NCI-H1694 treated with DMSO at 0.1 percent for 48 hours (cell line): ENCODE measurements at regions not wholly inside any gene's neighbourhood (a gene's known extent, or its start where the extent isn't known, plus 50 kb on each side); places are given as distances from the start of the nearest gene placed in this dataset.
A peak's percentile ranks its signal among the peaks of the same experiment; 100 is the strongest.

Source experiments
- DNase-seq: peaks from one replicate; lab custom pipeline; 2025; lab: John Stamatoyannopoulos, UW

DNA sequence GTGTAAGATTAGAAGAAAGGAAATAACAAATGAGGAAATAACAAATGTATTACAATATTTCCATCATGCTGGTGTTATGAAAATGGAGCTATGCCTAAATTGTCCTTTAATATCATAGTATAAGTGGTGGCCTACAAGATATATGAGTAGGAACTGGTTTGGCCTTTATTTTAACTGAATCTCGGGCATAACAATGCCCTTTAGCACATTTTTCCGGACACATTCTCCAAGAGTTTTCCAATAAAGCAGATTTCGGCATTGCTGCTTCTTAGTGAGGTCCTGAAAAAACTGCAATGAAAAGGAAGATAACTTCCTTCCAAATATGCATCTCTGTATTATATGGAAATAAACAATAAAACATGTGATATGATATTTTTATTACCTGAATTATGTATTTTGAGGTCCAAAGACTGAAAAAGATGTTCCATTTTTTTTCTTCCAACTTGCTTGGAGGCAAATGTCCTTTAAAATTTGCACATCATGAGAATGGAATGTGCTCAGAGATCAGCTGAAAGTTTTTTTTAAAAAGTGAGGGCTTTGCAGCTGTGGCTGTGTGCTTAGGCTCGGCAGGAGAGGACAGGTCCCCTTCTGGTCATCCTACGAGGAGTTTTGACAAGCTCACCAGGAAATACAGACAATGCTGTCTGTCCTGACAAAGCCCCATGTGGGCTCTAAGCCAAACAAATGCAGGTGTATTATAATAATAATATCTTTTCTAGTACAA, 132.3 kb upstream of the RND3 start:
- DNase-seq = no peak

DNA sequence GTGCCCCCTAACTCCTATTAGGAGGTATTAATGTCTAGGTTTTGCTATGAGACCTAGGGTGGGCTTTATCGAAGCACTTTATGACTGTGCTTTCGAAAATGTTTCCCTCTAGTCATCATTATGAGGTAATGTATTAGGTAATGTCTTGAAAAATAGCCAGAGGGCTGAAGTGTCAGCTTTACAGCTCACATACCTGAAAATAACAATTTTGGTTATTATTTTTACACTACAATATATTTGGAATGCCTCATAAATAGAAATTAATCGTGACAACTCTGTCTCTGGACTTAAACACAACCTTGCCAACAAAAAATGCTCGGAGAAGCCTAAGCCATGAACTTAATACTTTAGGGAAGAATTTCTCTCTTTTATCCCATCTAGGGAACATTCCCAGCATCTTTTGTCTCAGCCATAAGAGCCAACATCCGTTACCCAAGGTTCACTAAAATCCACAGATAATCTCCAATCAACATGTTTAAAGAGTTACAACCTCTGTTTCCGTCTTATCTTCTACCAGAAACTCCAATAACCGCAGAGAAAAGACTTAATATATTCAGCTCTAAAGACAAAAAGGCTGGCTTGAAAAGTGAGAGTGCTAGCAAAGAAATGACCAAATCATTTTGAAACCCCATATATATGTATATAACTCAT, 130.9 kb upstream of the RND3 start:
- DNase-seq = no peak

DNA sequence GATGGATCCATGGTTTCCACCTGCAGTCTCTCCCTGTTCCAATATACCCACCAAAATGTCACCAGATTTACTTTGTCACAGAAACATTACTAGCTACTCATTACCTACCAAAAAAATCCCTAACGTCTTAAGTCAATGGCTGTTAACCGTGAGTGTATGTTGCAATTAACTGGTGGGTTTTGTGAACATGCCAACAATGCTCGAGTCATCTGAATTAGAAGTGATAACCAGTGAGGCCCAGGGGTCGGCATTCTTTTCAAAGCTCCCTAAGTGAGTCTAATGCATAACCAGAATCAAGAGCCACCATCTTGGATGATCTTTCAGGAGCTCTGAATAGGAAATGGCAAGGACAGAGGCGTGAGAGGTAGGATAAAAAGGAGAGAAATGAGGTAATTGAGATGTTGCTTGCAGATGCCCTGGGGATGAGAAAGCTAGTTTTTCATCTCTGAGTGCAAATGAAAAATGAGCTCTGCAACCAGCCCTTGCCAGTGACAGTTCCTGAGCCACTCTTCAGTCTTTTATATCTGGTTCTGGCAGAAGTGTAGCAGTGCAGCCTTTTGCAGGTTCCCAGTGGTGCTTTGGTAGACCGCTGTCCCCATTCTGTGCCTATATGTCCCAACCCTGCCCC, 130.0 kb upstream of the RND3 start:
- DNase-seq = no peak

DNA sequence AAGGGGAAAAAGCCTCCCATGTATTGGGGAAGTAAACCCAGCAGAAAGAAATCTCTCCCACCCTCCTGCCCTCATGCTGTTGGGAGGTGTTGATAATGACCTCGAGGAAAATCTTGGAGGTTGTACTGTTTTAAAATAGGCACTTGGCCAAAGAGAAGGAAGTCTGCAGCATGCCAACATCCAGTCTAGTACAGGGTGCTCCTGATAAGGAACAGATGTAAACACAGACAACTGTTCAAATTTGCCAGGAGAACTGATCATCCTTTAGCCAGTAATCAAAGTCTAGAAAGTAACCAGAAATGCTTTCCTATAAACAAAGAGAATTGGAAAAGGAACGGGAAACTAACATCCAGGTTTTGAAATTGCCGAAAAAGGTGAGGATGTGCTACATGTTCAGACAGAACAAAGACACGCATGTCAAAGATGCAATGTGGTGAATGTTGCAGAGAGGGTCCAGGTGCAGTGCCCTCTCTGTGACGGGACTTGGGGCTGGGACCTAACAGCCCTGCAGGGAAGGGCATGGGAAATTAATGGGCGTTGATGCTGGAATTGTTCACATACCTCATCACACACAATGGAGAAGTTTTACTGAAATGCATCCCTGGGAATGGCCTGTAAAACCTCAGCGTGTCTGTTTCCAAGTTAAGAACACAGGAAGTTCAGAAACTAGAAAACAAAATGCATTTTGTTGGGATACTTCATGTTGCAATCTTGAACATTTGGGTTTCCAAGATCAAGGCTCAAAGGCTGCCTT, 125.7 kb upstream of the RND3 start:
- no peak for DNase-seq

DNA sequence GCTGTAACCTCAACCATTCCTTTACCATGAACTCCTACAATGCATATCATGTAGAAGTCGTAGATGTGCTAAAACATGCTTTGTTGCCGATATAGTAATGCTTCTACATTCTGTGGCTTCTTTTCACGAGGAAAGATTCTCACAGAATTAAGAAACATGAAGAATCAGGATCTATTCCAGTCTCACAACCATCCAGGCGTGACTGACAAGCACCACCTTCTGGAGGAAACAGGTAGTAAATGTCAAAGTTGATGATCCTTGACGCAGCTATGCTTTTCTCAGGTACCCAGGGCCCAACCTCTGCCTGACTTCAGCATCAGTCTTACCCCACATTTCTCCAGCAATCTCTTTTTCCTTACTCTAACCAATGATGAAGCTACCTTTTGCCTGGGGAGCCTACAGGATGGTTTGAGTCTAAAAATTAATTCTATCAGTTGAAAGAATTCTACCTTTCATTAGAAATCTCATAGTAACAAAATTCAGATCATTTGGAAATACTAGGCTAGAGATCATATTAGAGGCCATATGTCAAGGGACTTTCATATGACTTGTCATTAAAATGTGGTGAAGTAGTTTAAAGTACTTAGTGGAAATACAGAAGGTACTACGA, 123.3 kb upstream of the RND3 start:
- DNase-seq = no peak

DNA sequence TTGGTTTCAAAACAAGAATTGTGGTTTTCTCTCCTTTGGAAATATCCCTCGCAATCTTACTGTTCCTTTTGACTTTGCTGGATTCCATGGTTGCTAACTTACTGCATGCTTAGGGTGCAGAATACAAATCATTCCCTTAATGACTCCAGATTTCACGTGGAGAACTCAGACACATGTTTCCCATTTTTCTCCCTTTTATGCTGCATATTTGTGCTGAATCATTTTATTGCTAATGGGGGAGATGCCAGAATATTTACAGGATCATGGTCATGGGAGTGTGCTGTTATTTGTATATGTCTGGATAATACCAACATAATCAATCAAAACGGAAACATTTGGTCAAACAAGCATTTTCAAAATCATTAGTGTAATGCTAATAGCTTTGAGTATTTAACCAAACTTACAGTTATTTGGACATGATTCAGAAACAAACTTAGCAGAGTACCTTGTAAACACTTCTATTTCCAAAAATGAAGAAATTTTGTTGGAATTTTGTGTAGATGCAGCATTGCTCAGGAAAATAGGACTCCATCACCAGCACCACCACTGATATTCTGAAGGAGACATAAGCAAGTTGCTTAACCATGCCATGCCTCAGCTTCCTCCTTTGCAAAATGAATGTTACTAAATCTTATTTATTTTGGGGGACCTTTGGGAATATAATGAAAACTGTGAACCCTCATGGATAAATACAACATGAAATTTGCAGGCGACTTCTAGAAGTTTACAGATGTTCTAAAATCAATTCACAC, 122.5 kb upstream of the RND3 start:
- no peak for DNase-seq

DNA sequence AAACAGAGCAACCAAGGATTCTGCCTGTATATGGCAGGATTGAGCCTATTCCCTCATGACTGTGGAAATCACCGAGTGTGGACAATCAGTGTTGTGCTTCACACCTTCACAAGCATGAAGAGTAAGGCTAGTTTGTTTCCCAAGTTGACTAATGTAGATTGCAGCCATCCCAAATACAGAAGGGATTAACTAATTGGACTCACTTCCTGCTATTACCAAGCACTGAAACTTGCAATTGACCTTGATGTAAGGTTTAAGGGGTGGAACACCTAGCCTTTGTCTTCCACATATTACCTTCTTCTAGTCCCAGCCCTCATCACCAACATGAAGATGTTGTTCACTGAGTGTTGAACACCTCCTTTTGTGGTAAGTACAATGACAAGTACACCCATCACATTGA, 120.9 kb upstream of the RND3 start:
- no peak for DNase-seq

DNA sequence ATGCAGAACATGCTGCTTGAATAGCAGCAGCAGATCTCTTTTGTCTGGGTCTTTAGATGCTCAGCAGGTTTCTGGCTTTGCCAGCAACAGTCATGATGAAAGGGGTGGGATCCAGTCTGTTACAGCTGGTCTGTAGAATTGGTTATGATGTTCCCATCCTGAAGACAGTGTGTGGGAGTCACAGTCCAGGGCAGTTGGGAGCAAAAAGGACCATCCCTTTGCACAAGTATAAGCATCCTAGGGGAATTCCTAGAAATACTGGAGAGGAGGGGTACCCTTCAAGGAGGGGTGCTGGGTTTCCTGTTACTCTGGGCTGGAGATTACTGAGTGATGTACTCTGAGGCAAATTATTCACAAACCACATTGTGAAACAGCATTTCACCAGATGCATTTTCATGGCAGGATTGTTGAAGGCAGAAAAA, 119.9 kb upstream of the RND3 start:
- DNase-seq = no peak

DNA sequence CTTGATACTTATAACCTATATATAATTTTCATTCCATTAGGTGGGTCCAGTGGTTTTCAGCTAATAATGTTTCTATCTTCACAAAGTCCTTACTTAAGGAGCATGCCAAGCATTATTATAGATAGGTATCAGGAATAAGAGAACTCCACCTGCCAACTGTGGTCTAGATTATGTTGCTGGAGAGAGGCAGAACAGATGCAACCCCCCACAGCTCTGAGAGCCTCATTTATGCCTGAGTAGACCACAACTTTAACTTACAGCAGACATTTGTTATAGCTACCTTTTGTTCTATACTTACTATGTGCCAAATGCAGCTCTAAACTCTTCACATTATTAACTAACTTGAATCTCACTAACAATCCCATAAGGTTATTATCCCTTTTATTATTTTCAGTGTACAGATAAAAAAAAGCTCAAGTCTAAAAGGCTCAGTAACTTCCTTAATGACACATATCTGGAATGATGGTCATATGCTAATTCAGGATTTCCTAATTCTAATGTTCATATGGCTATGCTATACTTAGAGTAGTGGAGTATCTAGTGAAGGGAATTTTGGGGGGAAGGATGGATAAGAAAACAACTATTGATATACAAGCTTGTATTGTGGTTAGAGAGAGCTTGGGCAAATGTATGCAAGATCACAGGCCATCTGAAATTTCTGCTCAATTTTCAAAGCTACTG, 119.1 kb upstream of the RND3 start:
- no peak for DNase-seq

DNA sequence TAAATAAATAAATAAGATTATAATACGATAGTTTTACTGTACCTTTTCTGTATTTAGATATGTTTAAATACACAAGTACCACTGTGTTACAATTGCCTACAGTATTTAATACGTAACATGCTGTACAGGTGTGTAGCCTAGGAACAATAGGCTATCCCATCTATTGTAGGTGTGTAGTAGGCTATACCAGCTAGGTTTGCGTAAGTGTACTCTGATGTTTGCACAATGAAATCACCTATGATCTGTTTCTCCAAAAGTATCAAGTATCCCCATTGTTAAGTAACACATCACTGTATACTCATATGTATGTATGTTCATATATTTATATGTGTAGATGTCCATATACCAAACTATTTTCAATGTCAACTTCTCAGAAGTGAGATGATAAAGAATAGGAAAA, 118.2 kb upstream of the RND3 start:
- no peak for DNase-seq

DNA sequence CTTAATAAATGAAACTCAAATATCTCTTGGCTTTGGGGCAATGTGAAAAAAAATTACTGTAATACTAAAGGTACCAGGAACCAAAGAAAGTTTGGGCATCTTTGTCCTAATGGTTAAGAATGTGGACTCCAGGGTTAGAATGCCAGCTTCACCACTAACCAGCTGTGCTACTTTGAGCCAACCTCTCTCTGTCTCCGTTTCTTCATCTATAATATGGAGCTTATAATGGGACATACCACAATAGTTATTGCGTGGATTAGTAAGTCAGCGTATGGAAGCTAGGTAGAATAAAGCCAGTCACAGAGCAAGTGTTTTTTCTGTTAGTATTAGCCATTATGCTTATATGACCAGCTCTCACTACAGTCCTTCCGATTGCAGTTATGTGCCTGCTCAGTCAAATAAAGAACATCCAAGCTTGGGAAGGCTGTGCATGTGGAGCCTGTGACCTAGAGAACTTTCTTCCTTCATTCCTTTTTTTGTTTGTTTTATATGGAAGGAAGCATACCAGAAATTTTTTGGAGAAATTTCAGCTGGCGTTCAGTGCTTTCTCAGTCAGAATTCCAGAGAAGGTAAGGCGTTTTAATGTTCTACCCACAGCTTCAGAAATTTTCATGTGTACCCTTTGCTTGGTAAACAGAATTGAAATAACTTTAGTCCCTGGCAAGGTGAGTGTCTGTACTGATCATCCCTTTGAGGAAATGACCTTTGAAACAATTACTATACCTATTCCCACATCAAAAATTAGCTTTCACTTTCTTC, 114.0 kb upstream of the RND3 start:
- DNase-seq = no peak

DNA sequence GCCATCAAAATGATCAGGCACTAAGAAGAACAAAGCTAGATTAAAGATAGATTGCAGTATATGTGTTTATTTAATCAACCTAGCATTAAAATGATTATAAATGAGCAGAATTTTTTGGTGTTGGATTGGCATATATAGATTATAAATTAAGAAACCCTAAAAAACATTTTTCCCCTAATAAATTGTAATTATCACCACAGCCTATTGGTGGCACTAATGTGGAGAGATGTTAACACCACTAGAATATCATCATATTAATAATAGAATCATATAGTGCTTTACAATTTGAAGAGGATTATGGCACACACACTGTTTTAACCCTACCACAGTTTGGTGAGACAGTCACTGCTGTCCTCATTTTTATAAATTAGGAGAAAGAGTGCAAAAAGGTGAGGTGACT, 112.4 kb upstream of the RND3 start:
- peak; percentile 4 for DNase-seq

DNA sequence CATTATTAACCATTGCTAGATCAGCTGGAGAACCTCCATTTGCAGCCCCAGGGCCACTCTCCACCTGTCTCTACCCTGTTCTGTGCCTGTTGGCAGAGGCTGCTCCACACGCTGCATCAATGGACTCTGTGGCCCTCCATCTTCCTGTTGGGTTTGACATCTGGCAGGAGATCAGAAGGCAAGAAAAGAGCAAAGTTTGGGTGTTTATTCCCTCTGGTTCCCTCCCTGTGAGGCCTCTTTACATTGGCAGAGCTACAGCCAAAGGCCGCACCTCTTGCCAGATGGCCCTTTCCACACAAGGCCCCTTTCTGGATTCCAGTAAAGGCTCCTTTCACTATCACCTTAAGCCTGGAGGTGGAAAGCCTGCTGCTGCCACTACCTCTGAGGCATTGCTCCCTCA, 110.9 kb upstream of the RND3 start:
- no peak for DNase-seq

DNA sequence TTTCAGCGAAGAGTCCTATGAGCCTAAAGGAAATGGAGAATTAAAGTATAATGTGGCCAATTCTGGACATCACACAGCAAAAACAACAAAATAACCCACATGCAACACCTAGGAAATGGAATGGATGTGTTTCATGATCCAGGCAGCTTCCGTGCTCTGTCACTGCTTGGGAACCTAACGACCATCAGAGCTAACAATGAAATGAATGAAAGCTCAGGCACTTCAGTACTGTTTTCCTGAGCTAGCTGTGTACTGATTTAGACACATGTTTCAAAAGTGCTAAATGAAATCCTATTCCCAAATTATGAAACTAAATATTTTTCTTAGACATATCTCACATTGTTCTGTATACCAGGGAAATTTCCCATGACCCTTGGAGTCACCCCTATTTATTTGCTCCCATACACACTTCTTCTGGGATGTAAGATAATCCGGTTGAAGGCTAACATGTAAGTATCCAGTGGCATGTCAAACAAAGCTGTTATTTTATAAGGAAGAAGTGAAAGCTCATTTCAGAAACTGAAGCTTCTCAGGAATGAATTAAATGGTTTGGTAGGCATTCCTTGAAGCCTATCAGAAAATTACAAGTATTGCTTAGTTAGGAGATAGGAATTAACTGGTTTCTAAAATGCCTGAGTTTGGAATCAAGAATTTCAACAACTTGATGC, 108.5 kb upstream of the RND3 start:
- no peak for DNase-seq

DNA sequence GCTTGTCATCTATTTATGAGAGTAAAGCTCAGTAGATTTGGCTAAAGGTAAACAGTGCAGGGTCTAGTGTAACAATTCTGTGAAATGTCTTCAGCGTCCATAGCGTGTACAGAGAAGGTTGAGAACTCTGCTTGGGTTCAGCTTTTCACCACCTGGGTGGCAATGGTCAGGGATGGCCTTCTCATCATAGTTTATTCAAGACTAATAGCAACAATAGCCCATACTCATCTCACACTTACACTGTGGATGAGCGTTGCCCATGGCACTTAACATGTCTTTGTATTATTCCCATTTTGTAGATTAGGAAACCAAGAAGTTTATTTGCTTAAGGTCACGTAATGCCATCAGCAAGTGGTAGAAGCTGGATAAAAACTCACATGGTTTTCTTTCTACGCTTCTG, 106.8 kb upstream of the RND3 start:
- no peak for DNase-seq

DNA sequence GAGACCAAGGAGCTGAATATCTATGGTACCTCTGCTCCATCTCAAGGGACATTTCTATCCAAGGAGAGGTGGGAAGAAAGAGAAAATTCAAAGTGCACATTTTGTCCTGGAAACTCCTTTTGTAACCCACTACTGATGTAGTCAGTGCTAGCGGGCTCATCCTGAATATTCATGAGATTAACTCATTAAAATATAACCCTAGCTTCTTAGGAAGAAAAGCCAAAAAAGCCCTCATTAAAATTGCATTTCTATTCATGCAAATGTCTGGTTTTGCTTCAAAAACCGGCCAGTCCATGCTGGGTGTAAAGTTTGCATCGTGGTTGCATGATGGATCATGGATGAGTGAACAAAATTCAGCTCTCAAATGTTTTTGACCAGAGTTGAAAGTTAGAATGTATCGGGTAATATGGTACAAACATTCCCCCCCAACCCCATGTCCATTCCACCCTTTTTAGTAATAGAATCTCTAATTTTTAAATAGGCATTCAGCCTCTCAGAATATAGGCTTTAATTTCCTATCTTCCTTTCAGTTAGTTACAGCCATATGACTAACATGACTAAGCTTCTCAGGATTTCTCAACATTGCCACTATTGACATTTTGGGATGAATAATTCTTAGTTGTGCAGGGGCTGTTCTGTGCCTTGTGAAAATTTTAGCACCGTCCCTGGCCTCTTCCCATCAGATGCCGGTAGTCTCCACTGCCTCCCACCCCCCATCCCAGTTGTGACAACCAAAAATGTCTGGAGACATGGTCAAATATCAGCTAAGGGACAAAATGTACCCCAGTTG, 104.2 kb upstream of the RND3 start:
- no peak for DNase-seq

DNA sequence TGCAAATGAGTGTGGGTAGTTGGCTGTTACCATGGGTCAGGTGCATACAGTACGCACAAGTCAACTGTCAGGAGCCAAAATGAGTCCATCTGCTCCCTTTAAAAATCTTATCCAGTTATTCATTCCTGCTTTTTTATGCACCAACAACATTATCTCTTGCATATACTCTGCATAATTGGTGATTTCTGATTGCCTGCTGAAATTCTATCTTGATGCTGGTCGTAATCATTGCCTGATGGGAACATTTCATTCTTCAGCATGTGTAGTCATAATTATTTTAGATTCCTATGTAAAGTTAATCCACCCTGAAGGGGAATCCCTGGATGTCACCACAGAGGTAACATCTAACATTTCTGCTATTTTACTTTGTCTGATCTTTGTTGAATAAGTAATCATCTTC, 102.2 kb upstream of the RND3 start:
- no peak for DNase-seq

DNA sequence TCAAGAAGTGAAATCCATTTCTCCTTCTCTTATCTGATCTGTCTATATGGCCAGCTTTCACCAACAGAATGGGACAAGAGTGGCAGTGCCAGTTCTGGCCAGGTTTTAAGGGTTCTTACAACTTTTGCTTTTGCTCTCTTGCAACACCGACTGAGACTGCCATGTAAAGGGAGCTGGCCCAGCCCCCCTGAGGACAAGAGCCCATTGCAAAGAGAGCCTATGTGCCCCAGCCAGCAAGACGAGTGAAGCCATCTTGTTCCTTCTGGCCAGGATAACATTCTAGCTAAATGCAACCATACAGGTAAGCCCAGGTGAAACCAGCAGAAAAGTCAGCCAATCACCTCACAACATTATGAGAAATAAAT, 101.0 kb upstream of the RND3 start:
- DNase-seq = no peak
